H1 (cell line): ENCODE measurements at regions not wholly inside any gene's neighbourhood (a gene's known extent, or its start where the extent isn't known, plus 50 kb on each side); places are given as distances from the start of the nearest gene placed in this dataset.

Source experiments
- CTCF ChIA-PET: fragments of 300-600 bp; sonication (Branson Sonifier 250); formaldehyde crosslinking; loops from one replicate; lab custom pipeline; 2021; ENCODE audit not compliant: partially characterized antibody; lab: Charles Lee
- POLR2A ChIA-PET: fragments of 300-600 bp; sonication (Branson Sonifier 250); formaldehyde crosslinking; loops from one replicate; lab custom pipeline; 2021; ENCODE audit warnings: inconsistent platforms; ENCODE audit not compliant: partially characterized antibody; lab: Charles Lee
- DNase-seq, 2 experiments: peaks; one replicate each; pipeline versions ENCODE4 v3.0.0 to v3.0.0-alpha.2; 2010 to 2022; ENCODE audit warnings: low spot score in 2 of 2, low read depth in 1 of 2, mixed read lengths in 1 of 2
- FAIRE-seq: peaks from 2 replicates; lab custom pipeline; 2011; peaks lifted over from hg19 to GRCh38; lab: Jason Lieb, UNC
- H2AFZ ChIP-seq: 2 replicates; pipeline ENCODE4 v1.8.1; 2012; ENCODE audit warnings: low read length, inconsistent platforms
- H2AK5ac ChIP-seq: 2 replicates; pipeline ENCODE4 v1.6.1; 2013; ENCODE audit warnings: low read depth, low read length
- H2BK120ac ChIP-seq: replicated peaks from 2 replicates; pipeline ENCODE3; 2013; ENCODE audit warnings: low read depth, low read length, inconsistent platforms
- H2BK12ac ChIP-seq: 2 replicates; pipeline ENCODE4 v1.6.1; 2013; ENCODE audit warnings: low read depth, low read length
- H2BK15ac ChIP-seq: 2 replicates; pipeline ENCODE4 v1.6.1; 2013; ENCODE audit warnings: low read length
- H2BK20ac ChIP-seq: 2 replicates; pipeline ENCODE4 v1.6.1; 2013; ENCODE audit warnings: low read length
- H2BK5ac ChIP-seq: 2 replicates; pipeline ENCODE4 v1.6.1; 2013; ENCODE audit warnings: low read depth, low read length
- H3K14ac ChIP-seq: 2 replicates; pipeline ENCODE4 v1.6.1; 2013; ENCODE audit warnings: inconsistent platforms; ENCODE audit not compliant: insufficient read length
- H3K18ac ChIP-seq: 2 replicates; pipeline ENCODE4 v1.6.1; 2013; ENCODE audit warnings: low read length; ENCODE audit errors: extremely low read depth
- H3K23ac ChIP-seq: 2 replicates; pipeline ENCODE4 v1.6.1; 2013; ENCODE audit warnings: inconsistent platforms; ENCODE audit not compliant: insufficient read length
- H3K23me2 ChIP-seq: 2 replicates; pipeline ENCODE4 v1.6.1; 2013; ENCODE audit warnings: low read depth, low read length
- H3K27ac ChIP-seq: 2 replicates; pipeline ENCODE4 v1.6.1; 2011; ENCODE audit warnings: low read depth, low read length, inconsistent platforms
- H3K27me3 ChIP-seq, 4 experiments: replicated peaks in 1 of 4; 1 replicate in 1 of 4; 2 replicates in 3 of 4; pipeline versions ENCODE4 v1.6.1 to v1.8.1; 2011 to 2013; ENCODE audit warnings: low read length in 3 of 4, mild to moderate bottlenecking in 3 of 4, inconsistent platforms in 2 of 4, mixed read lengths in 2 of 4, moderate library complexity in 1 of 4; ENCODE audit not compliant: control insufficient read depth in 3 of 4, insufficient read depth in 3 of 4; ENCODE audit errors: extremely low read depth in 1 of 4
- H3K36me3 ChIP-seq, 4 experiments: 2 replicates each; pipeline versions ENCODE4 v1.6.1 to v1.8.1; 2011 to 2013; ENCODE audit warnings: mild to moderate bottlenecking in 4 of 4, low read length in 3 of 4, moderate library complexity in 2 of 4, control low read depth in 1 of 4, inconsistent platforms in 1 of 4; ENCODE audit not compliant: insufficient read depth in 4 of 4, control insufficient read depth in 2 of 4
- H3K4ac ChIP-seq: replicated peaks from 2 replicates; pipeline ENCODE3; 2013; ENCODE audit warnings: low read length, low read depth, mixed read lengths, inconsistent platforms; ENCODE audit not compliant: insufficient read length
- H3K4me1 ChIP-seq, 4 experiments: replicated peaks in 1 of 4; 1 replicate in 1 of 4; 2 replicates in 3 of 4; pipeline versions ENCODE4 v1.6.1 to v1.8.1; 2011 to 2013; ENCODE audit warnings: low read length in 3 of 4, inconsistent platforms in 2 of 4, mixed read lengths in 1 of 4; ENCODE audit not compliant: insufficient read depth in 4 of 4, control insufficient read depth in 3 of 4
- H3K4me2 ChIP-seq, 2 experiments: 2 replicates each; pipeline versions ENCODE4 v1.6.1 to v1.8.1; 2011 to 2013; ENCODE audit warnings: low read depth in 2 of 2, low read length in 2 of 2, control low read depth in 1 of 2, inconsistent platforms in 1 of 2, mild to moderate bottlenecking in 1 of 2; ENCODE audit not compliant: insufficient read depth in 1 of 2
- H3K4me3 ChIP-seq, 4 experiments: fragments of 200-600, 300-600 bp in 1 of 4; sonication (generic), shearing (Covaris generic), sonication (Bioruptor Twin) in 1 of 4; 2 replicates each; pipeline versions ENCODE4 v1.5.1 to v1.8.1; 2011 to 2016; ENCODE audit warnings: low read length in 4 of 4, low read depth in 3 of 4, control low read depth in 2 of 4, inconsistent platforms in 2 of 4, mild to moderate bottlenecking in 2 of 4, mixed read lengths in 1 of 4, moderate library complexity in 1 of 4; ENCODE audit not compliant: insufficient read depth in 2 of 4; ENCODE audit errors: extremely low read depth in 1 of 4
- H3K56ac ChIP-seq: replicated peaks from 2 replicates; pipeline ENCODE3; 2013; ENCODE audit warnings: low read depth, mild to moderate bottlenecking, mixed read lengths, low read length, inconsistent platforms; ENCODE audit not compliant: insufficient read length
- H3K79me1 ChIP-seq: 2 replicates; pipeline ENCODE4 v1.6.1; 2013; ENCODE audit warnings: low read depth, low read length, control low read depth
- H3K79me2 ChIP-seq, 2 experiments: 2 replicates each; pipeline versions ENCODE4 v1.6.1 to v1.8.1; 2012 to 2013; ENCODE audit warnings: low read length in 2 of 2, mild to moderate bottlenecking in 2 of 2, inconsistent platforms in 1 of 2; ENCODE audit not compliant: insufficient read depth in 2 of 2, control insufficient read depth in 1 of 2
- H3K9ac ChIP-seq, 4 experiments: replicated peaks in 1 of 4; 1 replicate in 1 of 4; 2 replicates in 3 of 4; pipeline versions ENCODE4 v1.6.1 to v1.8.1; 2011 to 2013; ENCODE audit warnings: low read depth in 3 of 4, low read length in 3 of 4, control low read depth in 2 of 4, mild to moderate bottlenecking in 2 of 4, moderate library complexity in 2 of 4, inconsistent platforms in 1 of 4; ENCODE audit errors: extremely low read depth in 1 of 4
- H3K9me3 ChIP-seq, 2 experiments: 2 replicates each; pipeline versions ENCODE4 v1.6.1 to v1.8.1; 2012 to 2013; ENCODE audit warnings: mild to moderate bottlenecking in 2 of 2, moderate library complexity in 2 of 2, control low read depth in 1 of 2, inconsistent platforms in 1 of 2, low read depth in 1 of 2, low read length in 1 of 2, mixed read lengths in 1 of 2; ENCODE audit not compliant: insufficient read depth in 2 of 2
- H4K20me1 ChIP-seq, 2 experiments: replicated peaks in 1 of 2; 2 replicates each; pipeline versions ENCODE3 to v1.8.1; 2011 to 2013; ENCODE audit warnings: inconsistent platforms in 2 of 2, low read length in 2 of 2, mild to moderate bottlenecking in 1 of 2; ENCODE audit not compliant: insufficient read depth in 2 of 2, control insufficient read depth in 1 of 2
- H4K5ac ChIP-seq: 2 replicates; pipeline ENCODE4 v1.6.1; 2013; ENCODE audit warnings: low read length, low read depth, mixed read lengths, inconsistent platforms; ENCODE audit not compliant: insufficient read length
- H4K8ac ChIP-seq: 2 replicates; pipeline ENCODE4 v1.8.0; 2013; ENCODE audit warnings: mild to moderate bottlenecking, moderate library complexity, low read length, inconsistent platforms; ENCODE audit not compliant: insufficient read depth; ENCODE audit errors: extremely low read depth
- H4K91ac ChIP-seq: replicated peaks from 2 replicates; pipeline ENCODE3; 2013; ENCODE audit warnings: low read length, mixed read lengths, inconsistent platforms; ENCODE audit not compliant: insufficient read length
- BCL11A ChIP-seq, 2 experiments: IDR thresholded peaks; one replicate each; pipeline ENCODE4 v1.6.1; 2011; ENCODE audit warnings: low read depth in 2 of 2, low read length in 2 of 2, mild to moderate bottlenecking in 2 of 2
- JUN ChIP-seq: IDR thresholded peaks from 2 replicates; pipeline ENCODE4 v1.6.1; 2011; ENCODE audit warnings: low read depth, mild to moderate bottlenecking, improper control_type of control experiment, low read length
- KDM4A ChIP-seq: IDR thresholded peaks from one replicate; pipeline ENCODE4 v1.7.1; 2012; ENCODE audit warnings: low read depth, mild to moderate bottlenecking, moderate library complexity, low read length, inconsistent platforms; ENCODE audit not compliant: severe bottlenecking
- WGBS, 2 experiments: shearing (Covaris generic) in 1 of 2; methylation state at CpG; one replicate each; pipeline versions ENCODE4 v1.1.6 to v1.1.7; 2013 to 2015; ENCODE audit warnings: low lambda C conversion rate in 2 of 2, mixed read lengths in 2 of 2, inconsistent platforms in 1 of 2, low coverage in 1 of 2, missing lambda C conversion rate in 1 of 2; ENCODE audit not compliant: insufficient replicate concordance in 2 of 2, insufficient coverage in 1 of 2, insufficient read length in 1 of 2; ENCODE audit errors: extremely low coverage in 1 of 2, missing lambda C conversion rate in 1 of 2; 5-methylcytosine and 5-hydroxymethylcytosine counted together

DNA sequence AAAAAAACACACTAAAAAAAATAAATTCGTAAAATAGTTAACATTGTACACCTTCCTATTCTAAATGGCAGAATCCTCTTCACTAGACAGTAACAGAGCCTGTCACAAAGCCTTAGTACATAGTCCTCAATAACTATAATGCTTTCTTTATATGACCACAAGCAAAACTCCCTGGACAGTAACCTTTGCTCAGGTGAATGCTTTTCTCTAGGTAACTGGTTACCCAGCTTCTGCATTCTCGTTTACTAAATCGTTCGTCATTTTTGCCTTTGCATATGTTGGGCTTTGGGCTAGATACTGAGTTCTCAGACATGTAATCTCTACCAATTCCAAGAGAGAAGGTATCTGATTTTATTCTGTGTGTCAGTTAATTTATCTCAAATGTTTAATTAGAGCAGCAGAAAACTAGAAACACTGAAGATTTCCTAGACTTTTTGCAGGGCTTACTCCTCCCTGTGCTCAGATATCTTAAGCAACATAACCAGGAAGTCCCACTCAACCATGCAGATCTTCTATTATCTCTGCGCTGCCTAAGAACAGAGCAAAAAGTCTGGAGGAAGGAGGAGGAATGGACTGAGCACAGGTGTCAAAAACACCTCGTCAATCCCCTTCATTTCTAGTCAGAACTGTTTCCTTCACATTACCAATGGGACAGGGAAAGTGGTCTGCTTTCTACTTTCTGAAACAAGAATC lies 247.7 kb downstream of the SOCS6 start:
- no peak overlapping the region for H2BK12ac ChIP-seq

More for the DNA sequence above, 247.7 kb downstream of the SOCS6 start:
- WGBS, 2 experiments, result 74% methylated on average over 6 of the region's 6 CpGs; no CpG with 5 or more reads in 1 of the 2 experiments
- no peak overlapping the region for H3K9ac ChIP-seq
- no peak overlapping the region for H2AFZ ChIP-seq
- FAIRE-seq (no peak), DNase-seq (no peak)
- H4K20me1 ChIP-seq, result no peaks in the 10 kb centered on the region
- no peaks in the 10 kb centered on the region for H3K4me1 ChIP-seq
- no peak overlapping the region for H3K23ac ChIP-seq
- no peaks in the 10 kb centered on the region for H3K23me2 ChIP-seq
- no peaks in the 10 kb centered on the region for H3K79me1 ChIP-seq
- no peaks in the 10 kb centered on the region for H3K79me2 ChIP-seq
- no peak overlapping the region for H3K4ac ChIP-seq
- no peak overlapping the region for H3K4me2 ChIP-seq
- H2BK5ac ChIP-seq, result no peak overlapping the region
- H2BK15ac ChIP-seq, result no peak overlapping the region
- ChIA-PET CTCF (no interaction called here), POLR2A (no interaction called here)
- H3K18ac ChIP-seq, result no peak overlapping the region
- no peak overlapping the region for H3K56ac ChIP-seq
- H3K14ac ChIP-seq, result no peak overlapping the region
- H4K5ac ChIP-seq, result no peak overlapping the region
- TF ChIP-seq KDM4A (no peak), BCL11A (IDR thresholded peaks at IDR 0.05; ENCODE audit: low read depth in 2 of 2, low read length in 2 of 2) (no peak), JUN (no peak)
- H2AK5ac ChIP-seq, result no peak overlapping the region
- no peak overlapping the region for H2BK20ac ChIP-seq
- H3K27me3 ChIP-seq, result no peaks in the 10 kb centered on the region
- H3K9me3 ChIP-seq, result peaks cover 50 to 71% of the 10 kb centered on the region in 2 experiments
- H2BK120ac ChIP-seq, result no peak overlapping the region
- H3K4me3 ChIP-seq, result no peak overlapping the region
- H3K36me3 ChIP-seq, result no peaks in the 10 kb centered on the region
- H4K91ac ChIP-seq, result no peak overlapping the region
- H3K27ac ChIP-seq, result no peak overlapping the region
- H4K8ac ChIP-seq, result no peak overlapping the region
